C4-2B (cell line): ENCODE measurements at regions not wholly inside any gene's neighbourhood (a gene's known extent, or its start where the extent isn't known, plus 50 kb on each side); places are given as distances from the start of the nearest gene placed in this dataset.

Experiments
- H3K27ac ChIP-seq: fragments of 450-650 bp; 2 replicates; pipeline ENCODE4 v1.5.1; 2017
- CTCF ChIP-seq: fragments of 450-650 bp; conservative IDR thresholded peaks from 2 replicates; pipeline ENCODE4 v1.5.1; 2017; ENCODE audit warnings: mild to moderate bottlenecking
- ZFX ChIP-seq: fragments of 450-650 bp; IDR thresholded peaks from 2 replicates; pipeline ENCODE4 v1.6.1; 2017

DNA sequence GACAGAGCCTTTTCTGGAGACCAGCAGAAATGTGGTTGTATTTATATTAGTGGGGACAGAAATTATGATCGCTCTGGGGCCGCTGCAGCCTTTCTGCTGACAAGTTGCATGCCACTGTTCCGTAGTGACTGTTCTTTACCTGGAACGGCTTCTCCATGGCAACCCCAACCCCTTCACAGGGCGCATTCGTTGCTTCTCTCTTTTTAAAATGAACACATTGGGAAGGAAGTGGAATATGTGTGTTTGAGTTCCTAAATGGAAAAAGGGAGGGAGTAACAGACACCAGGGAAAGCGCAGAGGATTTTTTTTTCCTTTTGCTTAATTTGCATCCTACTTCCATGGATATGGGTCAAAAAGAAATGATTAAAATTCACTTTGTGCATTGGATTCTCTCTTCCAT is 482.0 kb upstream of the SUCLG2 start:
- TF ChIP-seq ZFX, result no peak
- TF ChIP-seq CTCF, result no peak
- no peak overlapping the region for H3K27ac ChIP-seq

- no peak overlapping the region for H3K27ac ChIP-seq
- TF ChIP-seq CTCF (no peak), ZFX (no peak)
These were observed 480.7 kb upstream of the SUCLG2 start for GRCh38 chr3:68135067-68135466.

DNA sequence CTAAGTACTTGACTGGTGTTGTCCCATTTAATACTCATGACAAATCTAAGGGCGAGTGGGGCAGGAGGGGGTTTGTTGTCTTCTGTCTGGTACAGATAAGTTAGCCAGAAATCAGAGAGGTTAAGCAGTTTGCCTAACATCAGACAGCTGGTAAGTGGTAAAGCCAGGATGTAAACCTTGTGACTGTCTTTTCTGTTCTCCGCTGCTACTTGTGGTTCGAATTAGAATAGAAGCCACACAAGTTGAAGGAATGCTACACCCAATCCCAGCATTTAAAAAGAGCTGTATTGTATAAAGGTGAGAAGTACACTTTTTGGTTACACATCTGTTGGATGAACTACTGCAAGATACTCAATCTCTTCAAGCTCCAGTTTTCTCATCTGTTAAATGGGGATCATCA is 474.7 kb upstream of the SUCLG2 start:
- TF ChIP-seq ZFX, result no peak
- TF ChIP-seq CTCF, result no peak
- no peak overlapping the region for H3K27ac ChIP-seq

GRCh38 chr3:68123231-68123630 is 468.8 kb upstream of the SUCLG2 start:
- no peak overlapping the region for H3K27ac ChIP-seq
- TF ChIP-seq CTCF, result no peak
- no peak for TF ChIP-seq ZFX

DNA sequence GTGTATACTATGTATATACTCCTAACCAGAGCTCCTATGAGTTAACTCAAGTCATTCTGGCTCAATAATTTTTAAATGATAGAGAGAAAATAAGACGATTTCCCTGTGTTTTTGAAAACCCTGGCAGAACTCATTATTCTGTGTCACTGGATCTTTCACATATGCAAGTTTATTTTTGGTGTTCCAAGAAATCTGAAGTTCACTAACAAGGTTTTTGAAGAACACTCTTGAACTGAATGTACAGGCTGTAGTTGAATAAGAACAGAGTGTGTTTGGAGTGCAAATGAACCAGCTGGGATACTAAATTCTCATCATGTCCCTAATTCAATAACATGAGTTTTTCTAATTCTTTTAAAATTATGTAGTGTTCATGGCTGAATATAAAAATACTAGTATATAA is 466.9 kb upstream of the SUCLG2 start:
- H3K27ac ChIP-seq, result no peak overlapping the region
- TF ChIP-seq ZFX (no peak), CTCF (no peak)

GRCh38 chr3:68116580-68116979 is 462.2 kb upstream of the SUCLG2 start:
- no peak overlapping the region for H3K27ac ChIP-seq
- TF ChIP-seq CTCF (no peak), ZFX (no peak)

DNA sequence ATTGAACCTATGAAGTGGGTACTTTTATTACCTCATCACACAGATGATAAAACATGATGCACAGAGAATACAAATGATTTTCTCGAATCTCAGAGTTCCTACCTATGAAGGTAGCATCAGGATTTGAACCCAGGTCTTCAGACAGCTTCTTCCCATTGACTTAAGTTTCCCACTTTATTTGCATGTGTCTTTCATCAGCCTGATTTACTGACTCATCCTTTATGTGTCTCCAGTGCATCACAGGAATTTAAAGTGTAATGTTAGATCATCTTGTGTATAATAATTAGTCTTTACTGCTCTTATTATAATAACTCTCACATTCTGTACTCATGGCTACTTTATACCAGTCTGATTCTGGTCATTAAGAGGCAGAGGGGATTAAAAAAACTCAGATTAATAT is 449.4 kb upstream of the SUCLG2 start:
- TF ChIP-seq CTCF (no peak), ZFX (no peak)
- H3K27ac ChIP-seq, result no peak overlapping the region
